GF-D8 (cell line): ENCODE measurements at regions not wholly inside any gene's neighbourhood (a gene's known extent, or its start where the extent isn't known, plus 50 kb on each side); places are given as distances from the start of the nearest gene placed in this dataset.
"Not testable (repeated sequence)": the region's sequence is repeated elsewhere in the genome, so short reads cannot be mapped to it uniquely, and the experiment has no call there.

Source experiments
- DNase-seq: peaks from one replicate; lab custom pipeline; 2025; lab: John Stamatoyannopoulos, UW

- DNase-seq = no peak
These were observed 149.8 kb upstream of the FOXN3 start for GRCh38 chr14:89566644-89567415.

GRCh38 chr14:89566180-89566579, 149.1 kb upstream of the FOXN3 start:
- no peak for DNase-seq

DNA sequence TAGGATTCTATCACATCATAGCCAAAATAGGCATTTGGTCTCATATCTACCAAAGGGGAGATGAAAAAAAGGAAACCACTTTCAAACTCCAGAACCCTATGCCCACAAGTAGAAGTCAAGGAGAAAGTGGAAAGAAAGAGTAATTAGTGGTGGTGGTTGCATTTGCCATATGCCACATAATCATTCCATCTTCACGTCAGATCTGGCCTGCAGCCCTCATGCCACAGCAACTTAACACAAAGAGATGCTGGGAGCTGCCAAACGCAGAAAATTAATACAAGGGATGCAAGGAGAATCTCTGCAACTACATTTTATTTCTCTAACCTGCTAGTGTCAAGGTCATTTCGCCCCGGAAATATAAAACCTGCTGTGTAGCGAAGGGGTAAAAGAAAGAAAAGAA, 148.6 kb upstream of the FOXN3 start:
- DNase-seq = no peak

- DNase-seq = no peak
These were observed 148.0 kb upstream of the FOXN3 start for GRCh38 chr14:89564989-89565388.

GRCh38 chr14:89564286-89564957, 147.4 kb upstream of the FOXN3 start:
- no peak for DNase-seq

DNA sequence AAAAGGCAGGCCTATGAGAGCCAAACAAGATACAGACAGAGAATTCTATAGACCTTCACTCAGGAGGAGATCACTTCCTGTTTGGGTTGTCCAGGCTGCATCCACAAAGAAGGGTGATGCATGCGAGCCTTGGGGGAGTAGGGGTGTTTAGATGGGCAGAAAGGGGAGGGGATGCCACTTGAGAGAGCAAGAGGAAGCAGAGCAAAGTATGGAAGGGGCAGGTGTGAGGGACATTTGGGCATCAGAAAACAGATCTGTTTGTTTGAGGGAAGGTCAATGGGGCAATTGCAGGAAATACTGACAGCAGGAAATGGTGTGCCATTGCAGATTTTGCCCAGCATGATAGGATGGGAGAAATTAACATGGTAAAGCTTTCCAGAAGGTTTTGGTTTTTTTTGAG, 146.4 kb upstream of the FOXN3 start:
- no peak for DNase-seq

DNA sequence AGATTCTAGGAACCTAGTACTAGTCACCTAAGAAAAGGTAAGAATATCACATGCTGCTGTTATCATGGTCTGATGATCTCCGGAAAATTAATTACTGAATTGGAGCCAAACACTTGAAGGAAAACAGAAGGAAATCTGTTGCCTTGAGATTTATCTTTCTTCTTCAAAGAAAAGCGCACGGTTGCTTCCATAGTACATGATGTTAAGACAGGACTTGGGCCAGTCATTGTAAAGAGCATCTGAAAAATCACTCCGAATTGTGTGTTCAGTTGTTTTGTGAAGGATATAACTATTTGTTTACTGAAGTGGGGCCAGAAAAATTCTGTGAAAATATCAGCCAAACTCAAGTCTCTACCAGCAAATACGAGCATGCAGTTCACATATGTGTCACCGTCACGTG, 134.9 kb upstream of the FOXN3 start:
- DNase-seq = no peak

DNA sequence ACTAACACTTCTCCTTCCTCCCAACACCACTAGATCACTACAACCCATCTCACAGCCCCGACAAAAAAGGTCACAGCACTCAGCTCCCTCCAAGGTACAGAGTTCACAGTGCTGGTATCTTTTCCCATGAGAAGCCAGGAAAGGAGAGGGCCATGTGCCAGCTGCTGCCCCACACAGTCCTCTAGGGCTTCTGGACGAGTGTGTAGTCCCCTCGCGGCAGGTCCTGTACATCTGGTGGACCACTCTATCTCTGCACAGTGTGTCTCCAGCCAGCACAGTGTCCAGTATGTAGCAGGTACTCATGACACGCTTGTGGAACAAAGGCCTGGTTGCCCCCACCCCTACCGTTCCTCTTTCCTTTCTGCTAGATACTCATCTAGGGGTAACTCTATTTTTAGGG, 134.4 kb upstream of the FOXN3 start:
- no peak for DNase-seq

- DNase-seq = no peak
These were observed 133.8 kb upstream of the FOXN3 start for GRCh38 chr14:89550821-89551220.

GRCh38 chr14:89549381-89550125, 132.5 kb upstream of the FOXN3 start:
- DNase-seq = no peak

DNA sequence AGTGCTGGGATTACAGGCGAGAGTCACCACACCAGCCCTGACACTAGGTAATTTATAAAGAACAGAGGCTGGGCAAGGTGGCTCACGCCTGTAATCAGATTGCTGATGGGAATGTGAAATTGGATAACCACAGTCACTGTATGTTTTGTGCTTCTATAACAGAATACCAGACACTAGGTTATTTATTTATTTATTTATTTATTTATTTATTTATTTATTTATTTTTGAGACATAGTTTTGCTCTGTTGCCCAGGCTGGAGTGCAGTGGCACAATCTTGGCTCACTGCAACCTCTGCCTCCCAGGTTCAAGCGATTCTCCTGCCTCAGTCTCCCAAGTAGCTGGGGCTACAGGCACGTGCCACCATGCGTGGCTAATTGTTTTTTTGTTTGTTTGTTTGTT, 130.0 kb upstream of the FOXN3 start:
- DNase-seq = not testable (repeated sequence)

DNA sequence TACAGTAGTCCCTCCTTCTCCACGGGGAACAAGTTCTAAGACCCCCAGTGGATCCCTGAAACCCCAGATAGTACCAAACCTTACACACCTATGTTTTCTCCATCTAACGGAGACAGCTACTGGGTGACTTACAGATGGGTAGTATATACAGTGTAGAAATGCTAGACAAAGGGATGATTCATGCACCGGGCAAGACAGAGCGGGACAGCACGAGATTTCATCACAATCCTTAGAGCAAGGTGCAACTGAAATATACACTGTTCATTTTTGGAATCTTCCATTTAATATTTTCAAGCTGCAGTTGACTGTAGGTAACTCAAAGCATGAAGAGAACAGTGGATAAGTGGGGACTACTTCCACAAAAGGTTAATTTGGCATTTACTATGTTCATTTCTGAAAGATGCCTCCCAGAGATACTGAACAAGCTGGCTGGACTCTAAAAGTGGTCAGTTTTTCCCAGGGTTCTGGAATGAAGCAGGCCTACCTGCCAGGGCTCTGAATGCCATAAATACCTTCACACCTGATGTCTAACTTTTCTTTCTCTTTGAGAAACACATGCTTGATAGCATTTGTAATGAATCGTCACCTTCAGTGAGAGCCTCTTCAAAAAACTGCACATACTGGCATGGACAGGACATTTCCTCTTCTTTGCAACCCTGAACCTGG, 127.7 kb upstream of the FOXN3 start:
- no peak for DNase-seq

- no peak for DNase-seq
These were observed 126.4 kb upstream of the FOXN3 start for GRCh38 chr14:89543425-89543790.

- DNase-seq = no peak
These were observed 125.9 kb upstream of the FOXN3 start for GRCh38 chr14:89542786-89543424.

DNA sequence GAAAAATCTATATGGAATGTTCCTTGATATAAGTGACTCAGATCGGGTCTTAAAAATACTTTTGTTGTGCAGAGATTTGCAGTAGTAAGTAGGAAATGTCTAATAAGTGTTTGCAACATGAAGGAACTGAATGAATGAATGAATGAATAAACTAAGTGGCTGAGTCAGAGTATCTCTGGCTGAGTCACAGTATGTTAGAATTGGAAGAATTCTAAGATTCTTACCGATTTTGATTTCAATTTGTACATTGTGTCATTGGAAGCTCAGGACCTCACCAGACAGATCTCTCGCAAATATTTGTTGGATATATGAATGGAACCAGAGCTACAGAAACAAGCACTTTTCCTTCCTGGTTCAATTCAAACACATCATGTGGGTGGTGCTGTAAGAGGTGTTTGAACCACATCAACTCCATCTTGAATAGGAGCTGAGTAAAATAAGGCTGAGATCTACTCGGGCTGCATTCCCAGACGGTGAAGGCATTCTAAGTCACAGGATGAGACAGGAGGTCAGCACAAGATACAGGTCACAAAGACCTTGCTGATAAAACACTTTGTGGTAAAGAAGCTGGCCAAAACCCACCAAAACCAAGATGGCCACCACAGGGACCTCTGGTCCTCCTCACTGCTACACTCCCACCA, 123.9 kb upstream of the FOXN3 start:
- DNase-seq = no peak

GRCh38 chr14:89540009-89540829, 123.2 kb upstream of the FOXN3 start:
- no peak for DNase-seq

DNA sequence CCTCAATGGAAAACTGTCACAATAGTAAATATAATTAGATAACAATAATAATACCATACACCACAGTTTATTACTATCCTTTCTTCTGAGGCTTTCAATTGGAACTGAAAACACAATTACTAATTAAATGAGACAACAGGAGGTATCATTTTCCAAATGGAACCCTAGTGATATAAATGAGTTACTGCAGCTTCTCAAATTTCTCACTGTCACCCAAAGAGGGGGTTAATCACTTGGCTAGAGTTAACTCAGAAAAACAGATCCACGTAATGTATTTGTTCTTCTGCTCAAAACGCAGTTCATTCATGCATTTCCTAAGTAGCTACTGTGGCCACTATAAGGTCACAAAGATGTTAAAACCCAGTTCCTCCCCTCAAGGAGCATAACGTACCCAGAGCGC, 120.9 kb upstream of the FOXN3 start:
- DNase-seq = no peak

DNA sequence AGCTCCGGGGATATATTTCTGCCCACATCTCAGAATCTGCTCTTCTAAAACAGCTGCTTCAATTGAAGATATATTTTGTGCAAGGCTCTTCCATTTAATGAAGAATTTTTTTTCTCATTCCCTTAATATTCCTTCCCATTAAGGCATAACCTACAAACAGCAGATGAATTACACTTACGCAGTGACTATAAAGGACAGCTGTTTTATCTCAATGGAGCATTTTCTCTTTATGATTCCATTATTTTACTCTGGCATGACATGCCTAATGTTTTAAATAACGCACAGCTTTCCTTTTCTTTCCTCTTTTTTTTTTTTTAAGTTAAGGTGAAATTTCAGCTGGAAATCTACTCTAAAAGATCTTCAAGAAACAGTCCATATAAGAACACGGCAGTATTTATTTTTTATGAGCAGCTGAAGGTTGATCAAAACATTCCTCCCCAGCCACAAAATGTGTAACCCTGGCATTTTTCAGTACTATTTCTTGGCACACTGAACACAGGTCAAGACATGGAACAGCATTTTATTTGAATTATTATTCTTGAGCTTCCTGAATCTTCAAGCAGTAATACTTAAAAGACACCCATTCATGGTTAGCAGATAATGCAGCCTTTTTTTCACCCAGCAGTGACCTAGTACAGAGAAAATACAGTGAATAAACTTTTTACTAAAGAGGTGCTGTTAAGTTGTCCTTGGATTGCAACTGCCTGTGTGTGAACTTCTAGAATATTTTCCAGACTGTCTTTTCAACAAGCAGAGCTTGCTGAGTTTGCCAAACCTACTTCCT, 118.1 kb upstream of the FOXN3 start:
- no peak for DNase-seq

GRCh38 chr14:89533766-89534165, 116.7 kb upstream of the FOXN3 start:
- DNase-seq = no peak

GRCh38 chr14:89533136-89533535, 116.1 kb upstream of the FOXN3 start:
- DNase-seq = no peak
